ENCODE measurements at regions not wholly inside any gene's neighbourhood (a gene's known extent, or its start where the extent isn't known, plus 50 kb on each side); places are given as distances from the start of the nearest gene placed in this dataset.

- peaks cover 4% of the 10 kb centered on the region for H3K27me3 Mint-ChIP-seq (ENCODE audit: low read depth)
- H3K79me1 ChIP-seq (ENCODE audit: insufficient read depth, low read depth, low read length, poor library complexity, severe bottlenecking), result no peaks in the 10 kb centered on the region
- H3K9me3 ChIP-seq (ENCODE audit: control insufficient read depth, low read depth, low read length), result peaks cover 68% of the 10 kb centered on the region
- TF ChIP-seq CTCF (conservative IDR thresholded peaks at IDR 0.05), result no peak
- no peak overlapping the region for H3K4me3 Mint-ChIP-seq
- H2BK20ac ChIP-seq (ENCODE audit: low read depth, low read length, poor library complexity, severe bottlenecking), result no peak overlapping the region
- H3K27ac ChIP-seq (ENCODE audit: insufficient read length, low read depth, low read length), result no peak overlapping the region
- H3K36me3 Mint-ChIP-seq (ENCODE audit: insufficient read depth in 1 of 3, low read depth in 3 of 3), result peaks cover 9 to 27% (median 12%) of the 10 kb centered on the region in 3 experiments
- no peak overlapping the region for H3K14ac ChIP-seq (ENCODE audit: insufficient read depth, low read length)
- H3K4me1 Mint-ChIP-seq, result no peaks in the 10 kb centered on the region
- no peaks in the 10 kb centered on the region for H4K20me1 ChIP-seq (ENCODE audit: control insufficient read depth, insufficient read depth, insufficient read length)
- no peak overlapping the region for H3K4ac ChIP-seq (ENCODE audit: low read depth, low read length)
- no peak overlapping the region for H3T11ph ChIP-seq (ENCODE audit: low read length)
- H2AFZ ChIP-seq (ENCODE audit: low read length), result no peak overlapping the region
- no peak overlapping the region for H2AK5ac ChIP-seq (ENCODE audit: insufficient read length, low read length)
- WGBS (ENCODE audit: extremely low coverage, insufficient read length, low lambda C conversion rate), result no CpG with 5 or more reads among the region's 2 CpGs
- no peak overlapping the region for H3K27ac Mint-ChIP-seq
- H3K18ac ChIP-seq (ENCODE audit: insufficient read length, low read depth, low read length), result no peak overlapping the region
- no peak overlapping the region for H3K56ac ChIP-seq (ENCODE audit: insufficient read length, low read depth, low read length)
- H2BK5ac ChIP-seq (ENCODE audit: insufficient read length, low read length), result no peak overlapping the region
- H3K79me2 ChIP-seq (ENCODE audit: insufficient read depth, low read length), result no peaks in the 10 kb centered on the region
- DNase-seq, result no peak
- H3K4me1 ChIP-seq (ENCODE audit: insufficient read depth, low read length), result no peaks in the 10 kb centered on the region
- H3K9ac ChIP-seq (ENCODE audit: extremely low read depth, insufficient read length, low read length), result no peak overlapping the region
- no peak overlapping the region for H2BK15ac ChIP-seq (ENCODE audit: low read depth, low read length)
- H3K23ac ChIP-seq (ENCODE audit: insufficient read length, low read depth, low read length), result no peak overlapping the region
- no peak overlapping the region for H4K8ac ChIP-seq (replicated peaks; ENCODE audit: insufficient read length, low read depth, low read length)
- H3K9me3 Mint-ChIP-seq, result peaks cover 85 to 87% of the 10 kb centered on the region in 2 experiments
- H3K4me2 ChIP-seq (ENCODE audit: insufficient read depth, insufficient read length, low read length), result no peak overlapping the region
- no peaks in the 10 kb centered on the region for H3K27me3 ChIP-seq (ENCODE audit: insufficient read depth, low read length)
- H2BK120ac ChIP-seq (ENCODE audit: low read depth, low read length, poor library complexity, severe bottlenecking), result no peak overlapping the region
- no peak overlapping the region for H4K91ac ChIP-seq (ENCODE audit: insufficient read length, low read depth, low read length)
- no peak overlapping the region for H4K5ac ChIP-seq (ENCODE audit: insufficient read length, low read depth, low read length)
- H2BK12ac ChIP-seq (ENCODE audit: insufficient read length, low read depth, low read length), result no peak overlapping the region
- no peaks in the 10 kb centered on the region for H3K23me2 ChIP-seq (ENCODE audit: insufficient read length, low read depth, low read length, poor library complexity, severe bottlenecking)
These were observed 150.3 kb upstream of the ALG10B start for GRCh38 chr12:38166225-38166624.
